Mucosa of descending colon (tissue), 3 donors: ENCODE measurements at regions not wholly inside any gene's neighbourhood (a gene's known extent, or its start where the extent isn't known, plus 50 kb on each side); places are given as distances from the start of the nearest gene placed in this dataset.

Source experiments
- ATAC-seq: fragments of 200-7000 bp; cut with Tn5 transposase; one replicate; pipeline ENCODE4 v1.9.1; 2020; ENCODE audit warnings: mild to moderate bottlenecking, moderate library complexity
- DNase-seq, 3 donors: peaks; one replicate each; pipeline ENCODE4 v3.0.0-alpha.2; 2020
- H3K36me3 ChIP-seq: fragments of 200-600 bp; one replicate; pipeline ENCODE4 v1.8.0; 2021; ENCODE audit warnings: low read depth, mild to moderate bottlenecking
- H3K4me1 ChIP-seq: fragments of 200-600 bp; one replicate; pipeline ENCODE4 v1.8.0; 2021; ENCODE audit warnings: low read depth, mild to moderate bottlenecking
- H3K4me3 ChIP-seq: fragments of 200-600 bp; one replicate; pipeline ENCODE4 v1.8.0; 2021; ENCODE audit warnings: mild to moderate bottlenecking
- H3K9me3 ChIP-seq: fragments of 200-600 bp; one replicate; pipeline ENCODE4 v1.8.0; 2021; ENCODE audit warnings: mild to moderate bottlenecking
- intact Hi-C, 2 donors: fragments of 100-400 bp; cut with DNase I in 1 of 2; cut with micrococcal nuclease in 1 of 2; formaldehyde crosslinking; loops; one replicate each; pipeline versions ENCODE4 v1.11.0 to v1.11.1; 2022; cut with DNase I, micrococcal nuclease
- TF ChIP-seq, protein P1 (sequence below): fragments of 200-600 bp; IDR thresholded peaks from one replicate; pipeline ENCODE4 v1.8.0; 2022; ENCODE audit warnings: antibody characterized with exemption, mild to moderate bottlenecking
- donor health status: DM: no; HTN: no; CAD: no; lungs with moderate emphysema.
- donor health status: DM: no; HTN: no; CAD: no.
- donor health status: DM: no; HTN: yes; CAD: no.

DNA sequence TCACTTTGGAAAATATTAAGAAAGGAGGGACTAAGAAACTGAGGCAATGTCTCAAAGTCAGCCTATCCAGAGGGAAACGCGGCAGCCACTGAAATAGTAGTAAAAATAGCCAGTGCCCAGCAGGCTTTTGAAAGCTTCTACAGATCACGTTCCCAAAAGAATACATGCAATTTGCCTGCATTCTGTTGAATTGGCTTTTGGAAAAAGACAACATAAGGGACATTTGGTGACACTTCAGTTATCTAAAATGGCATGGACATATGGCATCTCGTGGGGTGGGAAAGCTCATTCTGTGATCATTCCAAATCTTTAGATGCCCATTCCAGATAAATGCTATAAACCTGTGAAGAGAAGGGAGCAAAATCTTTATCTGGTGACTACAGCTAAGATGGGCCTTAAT lies 82.8 kb upstream of the PDE1C start:
- DNase-seq (no peak), ATAC-seq (no peak)
- intact Hi-C loops: no loop called here
- Histone ChIP-seq H3K4me1 (no peaks in the 10 kb centered on the region), H3K9me3 (no peaks in the 10 kb centered on the region), H3K36me3 (no peaks in the 10 kb centered on the region), H3K4me3 (no peak overlapping the region)
- TF ChIP-seq, protein P1, sequence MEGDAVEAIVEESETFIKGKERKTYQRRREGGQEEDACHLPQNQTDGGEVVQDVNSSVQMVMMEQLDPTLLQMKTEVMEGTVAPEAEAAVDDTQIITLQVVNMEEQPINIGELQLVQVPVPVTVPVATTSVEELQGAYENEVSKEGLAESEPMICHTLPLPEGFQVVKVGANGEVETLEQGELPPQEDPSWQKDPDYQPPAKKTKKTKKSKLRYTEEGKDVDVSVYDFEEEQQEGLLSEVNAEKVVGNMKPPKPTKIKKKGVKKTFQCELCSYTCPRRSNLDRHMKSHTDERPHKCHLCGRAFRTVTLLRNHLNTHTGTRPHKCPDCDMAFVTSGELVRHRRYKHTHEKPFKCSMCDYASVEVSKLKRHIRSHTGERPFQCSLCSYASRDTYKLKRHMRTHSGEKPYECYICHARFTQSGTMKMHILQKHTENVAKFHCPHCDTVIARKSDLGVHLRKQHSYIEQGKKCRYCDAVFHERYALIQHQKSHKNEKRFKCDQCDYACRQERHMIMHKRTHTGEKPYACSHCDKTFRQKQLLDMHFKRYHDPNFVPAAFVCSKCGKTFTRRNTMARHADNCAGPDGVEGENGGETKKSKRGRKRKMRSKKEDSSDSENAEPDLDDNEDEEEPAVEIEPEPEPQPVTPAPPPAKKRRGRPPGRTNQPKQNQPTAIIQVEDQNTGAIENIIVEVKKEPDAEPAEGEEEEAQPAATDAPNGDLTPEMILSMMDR: no peak

DNA sequence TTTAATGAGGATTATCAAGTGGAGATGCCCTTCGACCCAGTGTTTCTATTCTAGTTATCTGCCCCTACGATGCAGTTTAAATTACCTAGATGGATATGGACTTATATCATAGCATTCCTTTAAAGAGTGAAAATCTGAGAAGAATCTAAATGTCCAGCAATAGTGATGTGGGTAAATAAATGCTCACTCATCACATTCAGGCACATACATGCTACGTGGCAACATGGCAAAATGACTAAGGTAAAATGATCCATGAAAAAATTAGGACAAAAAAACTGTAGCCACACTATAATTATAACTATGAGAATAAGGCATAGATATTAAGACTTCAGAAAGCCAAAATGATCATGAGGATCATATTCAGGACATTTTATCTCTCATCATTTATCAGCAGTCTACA lies 82.4 kb upstream of the PDE1C start:
- ATAC-seq (no peak), DNase-seq (no peak)
- intact Hi-C loops: no loop called here
- H3K4me1 ChIP-seq: no peaks in the 10 kb centered on the region
- H3K4me3 ChIP-seq: no peak overlapping the region
- no peaks in the 10 kb centered on the region for H3K36me3 ChIP-seq
- no peaks in the 10 kb centered on the region for H3K9me3 ChIP-seq
- TF ChIP-seq, protein P1: no peak

DNA sequence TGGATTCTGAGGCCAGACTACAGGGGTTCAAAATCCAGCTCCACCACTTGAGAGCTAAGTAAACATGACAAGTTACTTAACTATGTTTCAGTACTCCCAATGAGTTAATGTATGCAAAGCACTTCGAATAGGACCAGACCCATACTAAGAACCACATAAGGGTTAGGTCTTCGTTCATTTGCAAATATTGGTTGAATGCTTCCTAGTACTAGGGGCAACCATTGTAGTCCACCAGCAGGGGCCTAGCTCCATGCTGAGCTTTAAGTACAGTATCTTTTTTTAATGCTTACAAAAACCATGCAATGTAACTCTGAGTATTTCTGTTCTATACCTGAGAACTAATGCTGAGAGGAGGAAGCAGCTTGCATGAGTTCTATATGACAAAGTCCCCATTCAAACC lies 80.4 kb upstream of the PDE1C start:
- TF ChIP-seq, protein P1: no peak
- intact Hi-C loops: no loop called here
- DNase-seq (no peak), ATAC-seq (no peak)
- H3K36me3 ChIP-seq: no peaks in the 10 kb centered on the region
- no peak overlapping the region for H3K4me3 ChIP-seq
- no peaks in the 10 kb centered on the region for H3K4me1 ChIP-seq
- H3K9me3 ChIP-seq: no peaks in the 10 kb centered on the region

- DNase-seq (no peak), ATAC-seq (no peak)
- Histone ChIP-seq H3K9me3 (no peaks in the 10 kb centered on the region), H3K36me3 (no peaks in the 10 kb centered on the region), H3K4me1 (no peaks in the 10 kb centered on the region), H3K4me3 (no peak overlapping the region)
- intact Hi-C loops: no loop called here
- TF ChIP-seq, protein P1: no peak
Measured at GRCh38 chr7:32150039-32150438, 79.8 kb upstream of the PDE1C start.

DNA sequence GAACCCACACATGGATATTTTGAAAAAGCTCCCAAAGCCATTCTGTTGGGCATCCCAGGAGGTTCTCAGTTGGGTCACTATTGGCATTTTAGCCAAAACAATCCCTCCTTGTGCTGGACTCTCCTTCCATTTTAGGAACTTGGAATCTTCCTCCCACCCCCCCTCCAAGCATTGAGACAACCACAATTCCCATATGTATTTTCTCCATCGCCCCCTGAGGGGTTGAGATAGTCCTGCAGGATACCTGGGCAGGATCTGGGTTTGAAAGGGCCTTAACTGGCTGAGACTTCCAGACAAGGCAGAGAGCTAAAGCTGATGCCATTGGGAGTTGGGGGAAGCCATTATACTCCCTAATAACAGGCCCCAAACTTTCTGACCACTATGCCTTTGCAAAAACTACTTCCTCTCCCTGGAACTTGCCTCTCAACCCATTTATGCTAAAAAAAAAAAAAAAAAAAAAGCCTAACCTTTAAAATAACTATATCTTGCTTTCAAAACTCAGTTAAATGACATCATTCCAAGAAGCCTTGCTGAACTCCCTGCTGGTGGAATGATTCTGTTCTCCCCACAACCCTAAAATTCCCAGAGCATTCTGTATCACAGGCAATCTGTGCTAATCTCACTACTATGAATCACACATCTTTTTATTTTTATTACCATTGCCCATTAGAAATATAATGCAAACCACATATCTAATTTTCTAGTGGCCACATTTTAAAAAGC lies 77.5 kb upstream of the PDE1C start:
- ATAC-seq: no peak
- TF ChIP-seq, protein P1: no peak

DNA sequence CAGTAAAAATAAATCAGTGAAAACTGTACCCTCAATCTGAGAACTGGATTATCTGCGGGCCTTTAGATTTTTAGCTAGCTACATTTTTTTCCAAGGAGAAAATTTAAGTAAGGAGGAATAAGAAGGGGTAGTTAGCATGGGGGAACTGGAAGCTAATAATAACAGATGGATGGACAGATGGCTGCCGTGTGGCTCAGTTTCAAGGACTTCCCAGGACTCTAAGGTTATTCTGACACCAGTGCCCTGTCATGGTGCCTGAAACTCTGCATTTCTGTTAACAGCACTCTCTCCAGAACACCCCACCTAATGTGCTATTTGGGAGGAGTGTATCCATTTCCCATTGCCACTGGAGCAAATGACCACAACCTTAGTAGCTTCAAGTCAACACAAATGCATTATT lies 75.7 kb upstream of the PDE1C start:
- ATAC-seq (no peak), DNase-seq (no peak)
- H3K4me1 ChIP-seq: no peaks in the 10 kb centered on the region
- no peaks in the 10 kb centered on the region for H3K36me3 ChIP-seq
- no peak overlapping the region for H3K4me3 ChIP-seq
- no peaks in the 10 kb centered on the region for H3K9me3 ChIP-seq
- intact Hi-C loops: no loop called here
- TF ChIP-seq, protein P1: no peak

More for the DNA sequence above, 77.5 kb upstream of the PDE1C start:
- intact Hi-C loops: no loop called here
- no peak for DNase-seq
- H3K4me1 ChIP-seq: no peaks in the 10 kb centered on the region
- H3K4me3 ChIP-seq: no peak overlapping the region
- H3K36me3 ChIP-seq: no peaks in the 10 kb centered on the region
- H3K9me3 ChIP-seq: no peaks in the 10 kb centered on the region
